ENCODE measurements at regions not wholly inside any gene's neighbourhood (a gene's known extent, or its start where the extent isn't known, plus 50 kb on each side); places are given as distances from the start of the nearest gene placed in this dataset.

GRCh38 chr3:147197739-147198138 is 208.6 kb downstream of the ZIC4 start:
- H3K27ac ChIP-seq (ENCODE audit: low read length) = no peak overlapping the region
- no peaks in the 10 kb centered on the region for H3K79me2 ChIP-seq (ENCODE audit: insufficient read depth, low read length)
- no peaks in the 10 kb centered on the region for H3K4me1 ChIP-seq (ENCODE audit: insufficient read depth, low read length)
- ATAC-seq (ENCODE audit: insufficient read depth, low read depth) (no peak), DNase-seq (no peak)
- H3K27me3 ChIP-seq (ENCODE audit: insufficient read depth, low read length, poor library complexity) = no peaks in the 10 kb centered on the region
- no peak overlapping the region for H3K9ac ChIP-seq (ENCODE audit: low read depth, low read length)
- no peak for TF ChIP-seq CTCF (IDR thresholded peaks at IDR 0.05; ENCODE audit: borderline replicate concordance, extremely low read depth, low read length, poor library complexity, severe bottlenecking)
- TF ChIP-seq EZH2 (IDR thresholded peaks at IDR 0.05; ENCODE audit: borderline replicate concordance, low read depth, low read length, severe bottlenecking) = no peak
- H3K9me3 ChIP-seq (ENCODE audit: insufficient read depth, low read length, severe bottlenecking) = no peaks in the 10 kb centered on the region
- H3K36me3 ChIP-seq (ENCODE audit: insufficient read depth, low read length) = no peaks in the 10 kb centered on the region
- no peak overlapping the region for H3K4me3 ChIP-seq (ENCODE audit: low read depth in 1 of 2, low read length in 2 of 2)
- H3K4me2 ChIP-seq (ENCODE audit: insufficient read depth, low read length) = no peak overlapping the region
- no peaks in the 10 kb centered on the region for H4K20me1 ChIP-seq (ENCODE audit: insufficient read depth, low read length)
- H2AFZ ChIP-seq (ENCODE audit: low read depth, low read length) = no peak overlapping the region

GRCh38 chr3:147195887-147196286 is 210.5 kb downstream of the ZIC4 start:
- Histone ChIP-seq H3K4me3 (ENCODE audit: low read depth in 1 of 2, low read length in 2 of 2) (no peak overlapping the region), H3K27me3 (ENCODE audit: insufficient read depth, low read length, poor library complexity) (no peaks in the 10 kb centered on the region), H3K79me2 (ENCODE audit: insufficient read depth, low read length) (no peaks in the 10 kb centered on the region), H3K9ac (ENCODE audit: low read depth, low read length) (no peak overlapping the region), H3K4me1 (ENCODE audit: insufficient read depth, low read length) (no peaks in the 10 kb centered on the region), H2AFZ (ENCODE audit: low read depth, low read length) (no peak overlapping the region), H3K27ac (ENCODE audit: low read length) (no peak overlapping the region), H3K4me2 (ENCODE audit: insufficient read depth, low read length) (no peak overlapping the region), H3K9me3 (ENCODE audit: insufficient read depth, low read length, severe bottlenecking) (no peaks in the 10 kb centered on the region), H3K36me3 (ENCODE audit: insufficient read depth, low read length) (no peaks in the 10 kb centered on the region), H4K20me1 (ENCODE audit: insufficient read depth, low read length) (no peaks in the 10 kb centered on the region)
- TF ChIP-seq EZH2 (IDR thresholded peaks at IDR 0.05; ENCODE audit: borderline replicate concordance, low read depth, low read length, severe bottlenecking) (no peak), CTCF (IDR thresholded peaks at IDR 0.05; ENCODE audit: borderline replicate concordance, extremely low read depth, low read length, poor library complexity, severe bottlenecking) (no peak)
- ATAC-seq (ENCODE audit: insufficient read depth, low read depth) = no peak
- DNase-seq = no peak

- H3K9ac ChIP-seq (ENCODE audit: low read depth, low read length) = no peak overlapping the region
- H3K27me3 ChIP-seq (ENCODE audit: insufficient read depth, low read length, poor library complexity) = no peaks in the 10 kb centered on the region
- no peaks in the 10 kb centered on the region for H4K20me1 ChIP-seq (ENCODE audit: insufficient read depth, low read length)
- no peaks in the 10 kb centered on the region for H3K36me3 ChIP-seq (ENCODE audit: insufficient read depth, low read length)
- DNase-seq (peak; percentile 32), ATAC-seq (ENCODE audit: insufficient read depth, low read depth) (peak; percentile 40; the same call in 1 of the 3 replicates)
- H3K4me3 ChIP-seq (ENCODE audit: low read depth in 1 of 2, low read length in 2 of 2) = no peak overlapping the region
- H3K79me2 ChIP-seq (ENCODE audit: insufficient read depth, low read length) = no peaks in the 10 kb centered on the region
- no peaks in the 10 kb centered on the region for H3K9me3 ChIP-seq (ENCODE audit: insufficient read depth, low read length, severe bottlenecking)
- H3K4me1 ChIP-seq (ENCODE audit: insufficient read depth, low read length) = 0 out of 2 replicates have a peak, but pooled peaks cover 6% of the 10 kb centered on the region
- no peak overlapping the region for H3K27ac ChIP-seq (ENCODE audit: low read length)
- H3K4me2 ChIP-seq (ENCODE audit: insufficient read depth, low read length) = no peak overlapping the region
- peak; percentile 78 for TF ChIP-seq CTCF (IDR thresholded peaks at IDR 0.05; ENCODE audit: borderline replicate concordance, extremely low read depth, low read length, poor library complexity, severe bottlenecking)
- TF ChIP-seq EZH2 (IDR thresholded peaks at IDR 0.05; ENCODE audit: borderline replicate concordance, low read depth, low read length, severe bottlenecking) = no peak
- H2AFZ ChIP-seq (ENCODE audit: low read depth, low read length) = peak overlapping the region; percentile 33
Measured at GRCh38 chr3:147191795-147192385, 214.5 kb downstream of the ZIC4 start.
